Loucy (cell line): ENCODE measurements at regions not wholly inside any gene's neighbourhood (a gene's known extent, or its start where the extent isn't known, plus 50 kb on each side); places are given as distances from the start of the nearest gene placed in this dataset.
"Not testable (repeated sequence)": the region's sequence is repeated elsewhere in the genome, so short reads cannot be mapped to it uniquely, and the experiment has no call there.

Experiments used
- H2AFZ ChIP-seq: fragments of 200-600 bp; sonication (generic); 2 replicates; pipeline ENCODE4 v1.6.0; 2016; ENCODE audit warnings: antibody characterized with exemption, mild to moderate bottlenecking, low read length, moderate library complexity
- H3F3A ChIP-seq: fragments of 200-600 bp; 2 replicates; pipeline ENCODE4 v1.6.0; 2016; ENCODE audit warnings: antibody characterized with exemption, low read depth, mild to moderate bottlenecking
- H3K27me3 ChIP-seq: fragments of 200-600 bp; sonication (generic); 2 replicates; pipeline ENCODE4 v1.6.1; 2014; ENCODE audit warnings: low read length, mild to moderate bottlenecking; ENCODE audit not compliant: insufficient read depth, poor library complexity, severe bottlenecking
- H3K36me3 ChIP-seq: fragments of 200-600 bp; sonication (generic); 2 replicates; pipeline ENCODE4 v1.6.1; 2016; ENCODE audit warnings: low read length; ENCODE audit not compliant: insufficient read depth
- H3K4me1 ChIP-seq: fragments of 200-600 bp; sonication (generic); 2 replicates; pipeline ENCODE4 v1.5.1; 2014; ENCODE audit warnings: low read length, mild to moderate bottlenecking; ENCODE audit not compliant: insufficient read depth, poor library complexity, severe bottlenecking
- H3K4me2 ChIP-seq: fragments of 200-600 bp; sonication (generic); 2 replicates; pipeline ENCODE4 v1.6.0; 2014; ENCODE audit warnings: antibody characterized with exemption, low read length, low read depth, mild to moderate bottlenecking; ENCODE audit not compliant: poor library complexity, severe bottlenecking
- H3K4me3 ChIP-seq: fragments of 200-600 bp; sonication (generic); 2 replicates; pipeline ENCODE4 v1.5.1; 2014; ENCODE audit warnings: low read length, mild to moderate bottlenecking, mixed read lengths; ENCODE audit not compliant: poor library complexity, severe bottlenecking
- H3K79me2 ChIP-seq: fragments of 200-600 bp; sonication (generic); 2 replicates; pipeline ENCODE4 v1.6.1; 2014; ENCODE audit warnings: low read length; ENCODE audit not compliant: insufficient read depth
- H3K9ac ChIP-seq: fragments of 200-600 bp; sonication (generic); 2 replicates; pipeline ENCODE4 v1.6.0; 2014; ENCODE audit warnings: mild to moderate bottlenecking, low read depth, low read length, moderate library complexity; ENCODE audit not compliant: poor library complexity, severe bottlenecking
- H3K9me2 ChIP-seq: fragments of 200-600 bp; sonication (generic); replicated peaks from 2 replicates; pipeline ENCODE4 v1.6.1; 2016; ENCODE audit warnings: low read depth, low read length, mixed read lengths
- H3K9me3 ChIP-seq: fragments of 200-600 bp; sonication (generic); 2 replicates; pipeline ENCODE4 v1.6.1; 2014; ENCODE audit warnings: mild to moderate bottlenecking, antibody characterized with exemption, low read length, low read depth; ENCODE audit not compliant: insufficient read depth
- H4K20me1 ChIP-seq: fragments of 200-600 bp; sonication (generic); 2 replicates; pipeline ENCODE4 v1.6.0; 2014; ENCODE audit warnings: antibody characterized with exemption, low read length, mild to moderate bottlenecking; ENCODE audit not compliant: insufficient read depth, poor library complexity, severe bottlenecking
- CTCF ChIP-seq: fragments of 200-600 bp; sonication (generic); conservative IDR thresholded peaks from 2 replicates; pipeline ENCODE4 v1.5.1; 2014; ENCODE audit warnings: mild to moderate bottlenecking, antibody characterized with exemption, low read length
- EZH2phosphoT487 ChIP-seq: fragments of 200-600 bp; IDR thresholded peaks from 2 replicates; pipeline ENCODE4 v1.6.1; 2018; ENCODE audit warnings: antibody characterized with exemption, mild to moderate bottlenecking, moderate library complexity, borderline replicate concordance

- no peaks in the 10 kb centered on the region for H3K27me3 ChIP-seq
- no peaks in the 10 kb centered on the region for H3K36me3 ChIP-seq
- H3K4me2 ChIP-seq, result no peak overlapping the region
- H3F3A ChIP-seq, result no peaks in the 10 kb centered on the region
- H3K9me3 ChIP-seq, result no peaks in the 10 kb centered on the region
- no peak overlapping the region for H3K4me3 ChIP-seq
- no peaks in the 10 kb centered on the region for H4K20me1 ChIP-seq
- H3K9me2 ChIP-seq, result no peaks in the 10 kb centered on the region
- no peak overlapping the region for H2AFZ ChIP-seq
- no peak overlapping the region for H3K9ac ChIP-seq
- no peaks in the 10 kb centered on the region for H3K79me2 ChIP-seq
- TF ChIP-seq CTCF (no peak), EZH2phosphoT487 (no peak)
- no peaks in the 10 kb centered on the region for H3K4me1 ChIP-seq
Measured at GRCh38 chr11:116328391-116328790, 444.4 kb downstream of the BUD13 start.

DNA sequence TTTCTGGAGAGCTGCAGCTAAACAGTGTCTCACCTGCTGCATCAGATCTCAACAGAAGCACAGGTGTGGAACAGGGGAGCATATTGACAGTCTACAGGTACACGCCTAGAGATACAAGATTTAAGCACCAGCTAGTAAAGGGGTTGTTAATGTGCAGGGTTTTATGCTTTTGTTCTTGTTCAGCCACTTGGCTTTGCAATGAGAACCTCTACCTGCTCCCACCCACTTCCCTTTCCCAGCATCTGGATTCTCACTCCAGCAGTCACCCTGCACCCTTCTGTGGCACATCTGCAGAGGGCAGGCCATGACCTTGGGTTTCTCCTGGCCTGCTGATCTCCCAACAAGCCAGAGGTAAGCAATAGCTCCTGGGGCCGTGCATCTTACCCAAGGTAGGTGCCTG is 446.6 kb downstream of the BUD13 start:
- Histone ChIP-seq H2AFZ (no peak overlapping the region), H3K9me3 (no peaks in the 10 kb centered on the region), H3K4me3 (no peak overlapping the region), H3K27me3 (no peaks in the 10 kb centered on the region), H3K79me2 (no peaks in the 10 kb centered on the region), H3K9me2 (no peaks in the 10 kb centered on the region), H3K4me2 (no peak overlapping the region), H3K4me1 (no peaks in the 10 kb centered on the region), H3K36me3 (no peaks in the 10 kb centered on the region), H4K20me1 (no peaks in the 10 kb centered on the region), H3K9ac (no peak overlapping the region), H3F3A (no peaks in the 10 kb centered on the region)
- TF ChIP-seq EZH2phosphoT487, result no peak
- no peak for TF ChIP-seq CTCF

DNA sequence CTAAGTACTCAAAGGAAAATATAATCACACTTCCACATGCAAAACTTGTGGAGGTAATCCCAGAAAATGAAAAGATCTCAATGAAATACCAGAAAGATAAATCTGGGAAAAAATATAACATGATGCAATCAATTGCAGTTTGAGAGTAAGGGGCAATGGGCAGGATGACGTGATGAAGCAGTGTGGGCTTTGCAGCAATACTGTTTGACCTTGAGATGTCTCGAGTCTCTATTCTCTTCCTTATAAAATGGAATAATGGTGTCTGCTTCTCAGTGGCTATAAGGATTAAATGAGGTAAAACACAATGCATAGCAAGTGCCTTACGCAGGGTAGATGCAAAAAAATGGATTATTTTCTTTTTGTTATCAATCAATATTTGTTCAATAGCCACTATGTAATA is 447.5 kb downstream of the BUD13 start:
- TF ChIP-seq EZH2phosphoT487 (no peak), CTCF (no peak)
- Histone ChIP-seq H3K79me2 (no peaks in the 10 kb centered on the region), H3K9me2 (no peaks in the 10 kb centered on the region), H3K9ac (no peak overlapping the region), H3K9me3 (no peaks in the 10 kb centered on the region), H3K27me3 (no peaks in the 10 kb centered on the region), H3K4me3 (no peak overlapping the region), H4K20me1 (no peaks in the 10 kb centered on the region), H3K4me1 (no peaks in the 10 kb centered on the region), H2AFZ (no peak overlapping the region), H3F3A (no peaks in the 10 kb centered on the region), H3K36me3 (no peaks in the 10 kb centered on the region), H3K4me2 (no peak overlapping the region)

DNA sequence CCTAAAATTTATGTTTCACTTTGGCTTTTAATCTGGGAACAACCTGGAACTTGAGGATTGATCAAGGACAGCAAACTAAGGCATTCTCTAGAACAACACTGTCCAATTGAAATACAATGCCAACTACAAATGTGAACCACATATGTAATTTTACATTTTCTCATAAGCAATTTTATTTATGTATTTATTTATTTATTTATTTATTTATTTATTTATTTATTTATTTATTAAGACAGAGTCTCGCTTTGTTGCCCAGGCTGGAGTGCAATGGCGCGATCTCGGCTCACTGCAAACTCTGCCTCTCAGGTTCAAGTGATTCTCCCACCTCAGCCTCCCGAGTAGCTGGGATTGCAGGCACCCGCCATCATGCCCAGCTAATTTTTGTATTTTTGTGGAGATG is 448.7 kb downstream of the BUD13 start:
- not testable (repeated sequence) for H3K27me3 ChIP-seq, H4K20me1 ChIP-seq, H3K4me2 ChIP-seq, H2AFZ ChIP-seq, H3F3A ChIP-seq, H3K9ac ChIP-seq, H3K9me2 ChIP-seq, H3K4me1 ChIP-seq, H3K4me3 ChIP-seq, H3K36me3 ChIP-seq, H3K79me2 ChIP-seq, H3K9me3 ChIP-seq
